Activated CD4-positive, alpha-beta T cell treated with anti-CD3 and anti-CD28 coated beads, Interleukin-2, amount 50 U/mL, for 16 hours (primary cell): ENCODE measurements at regions not wholly inside any gene's neighbourhood (a gene's known extent, or its start where the extent isn't known, plus 50 kb on each side); places are given as distances from the start of the nearest gene placed in this dataset.
"Not testable (repeated sequence)": the region's sequence is repeated elsewhere in the genome, so short reads cannot be mapped to it uniquely, and the experiment has no call there.

Experiments used
- DNase-seq: peaks from one replicate; pipeline ENCODE4 v3.0.0-alpha.2; 2020

GRCh38 chr3:525415-525814 is 328.9 kb downstream of the CHL1 start:
- DNase-seq, result no peak

- no peak for DNase-seq
These were observed 339.2 kb downstream of the CHL1 start for GRCh38 chr3:535566-536416.

- DNase-seq, result no peak
These were observed 339.9 kb downstream of the CHL1 start for GRCh38 chr3:536417-536813.

- no peak for DNase-seq
These were observed 344.7 kb downstream of the CHL1 start for GRCh38 chr3:541062-541801.

DNA sequence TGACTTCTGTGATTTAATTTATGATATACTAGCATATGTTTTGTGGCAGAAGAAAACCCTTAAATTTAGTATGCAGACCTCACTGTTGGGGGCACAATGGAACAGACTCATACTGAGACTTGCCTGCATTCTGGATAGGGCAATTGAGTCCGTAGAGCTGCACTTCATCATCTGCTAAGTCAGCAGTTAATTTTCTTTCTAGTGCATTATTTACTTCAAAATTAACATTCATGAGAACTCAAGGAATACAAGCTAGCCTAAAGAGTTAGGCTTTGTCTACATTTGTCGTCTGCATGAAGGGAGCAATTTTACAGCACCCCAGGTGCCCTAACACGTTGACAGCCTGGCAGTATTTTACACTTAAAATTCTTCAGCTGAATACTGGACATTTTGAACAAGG is 345.5 kb downstream of the CHL1 start:
- DNase-seq, result no peak

GRCh38 chr3:549636-550035 is 353.1 kb downstream of the CHL1 start:
- no peak for DNase-seq

- no peak for DNase-seq
These were observed 353.9 kb downstream of the CHL1 start for GRCh38 chr3:550471-550870.

- DNase-seq, result no peak
These were observed 361.4 kb downstream of the CHL1 start for GRCh38 chr3:557972-558371.

DNA sequence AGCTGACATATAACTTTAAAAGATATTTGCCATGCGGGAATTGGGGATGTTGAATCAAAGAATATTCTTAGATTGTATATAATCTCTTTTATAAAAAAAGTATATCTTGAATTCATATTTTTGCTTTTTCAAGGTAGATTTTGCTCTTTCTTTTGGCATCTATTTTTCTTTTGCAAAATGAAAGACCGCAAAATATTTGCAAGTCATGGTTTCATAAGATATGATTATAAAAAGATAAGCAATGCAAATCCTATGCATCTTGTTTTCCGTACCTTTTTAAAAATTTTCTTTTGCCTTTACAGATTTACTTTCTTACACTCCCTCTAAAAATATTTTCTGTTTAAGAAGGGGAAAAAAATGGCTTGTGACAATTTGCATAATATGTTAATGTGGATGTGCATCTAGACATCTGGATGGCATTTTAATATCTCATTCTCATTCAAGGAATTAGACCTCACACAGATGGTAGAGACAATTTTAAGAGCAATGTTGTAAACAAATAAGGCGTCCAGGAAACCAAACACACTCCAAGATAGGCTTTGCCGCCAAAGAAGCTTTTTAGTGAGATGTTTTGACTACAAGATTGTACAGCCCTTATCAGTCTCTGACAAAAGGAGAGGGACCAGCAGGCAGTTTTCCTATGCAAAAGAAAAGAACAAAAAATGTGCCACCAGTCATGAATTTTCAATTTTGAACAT is 371.1 kb downstream of the CHL1 start:
- no peak for DNase-seq

DNA sequence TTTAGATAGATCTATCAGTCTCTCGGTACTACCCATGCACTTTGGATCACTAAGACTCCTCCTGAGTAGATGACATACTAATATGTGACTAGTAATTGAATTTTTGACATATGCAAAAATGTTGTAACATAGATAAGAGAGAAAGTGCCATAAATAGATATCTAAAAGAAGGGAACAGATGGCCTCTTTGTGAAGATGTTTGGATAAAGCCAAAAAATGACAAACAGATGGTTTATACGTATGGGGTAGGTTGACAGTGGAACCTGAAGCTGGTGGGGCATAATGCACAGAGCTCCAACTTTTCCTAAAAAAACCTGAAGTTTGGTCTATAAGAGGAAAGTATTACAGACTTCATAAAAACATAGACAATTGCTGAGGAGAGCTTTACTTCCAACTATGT is 383.0 kb downstream of the CHL1 start:
- not testable (repeated sequence) for DNase-seq

DNA sequence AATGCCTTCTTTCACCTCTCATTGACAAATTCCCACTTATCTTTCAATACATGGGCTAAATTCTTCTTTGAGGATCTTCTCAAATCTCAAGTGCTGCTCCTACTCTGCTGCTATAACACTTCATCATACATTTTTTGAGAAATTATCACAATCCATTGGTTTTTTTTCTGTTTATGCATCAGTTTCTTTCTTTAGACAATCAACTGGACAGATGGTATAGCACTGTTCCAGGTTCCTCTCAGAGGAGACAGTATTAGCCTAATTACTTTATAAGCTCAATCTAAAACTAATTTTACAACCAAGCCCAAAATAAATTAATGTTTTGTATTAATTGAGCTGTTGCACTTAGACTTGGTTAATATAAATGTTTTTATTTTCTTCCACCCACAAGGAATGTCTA is 392.5 kb downstream of the CHL1 start:
- not testable (repeated sequence) for DNase-seq

GRCh38 chr3:597304-597703 is 400.7 kb downstream of the CHL1 start:
- DNase-seq, result peak; percentile 8

DNA sequence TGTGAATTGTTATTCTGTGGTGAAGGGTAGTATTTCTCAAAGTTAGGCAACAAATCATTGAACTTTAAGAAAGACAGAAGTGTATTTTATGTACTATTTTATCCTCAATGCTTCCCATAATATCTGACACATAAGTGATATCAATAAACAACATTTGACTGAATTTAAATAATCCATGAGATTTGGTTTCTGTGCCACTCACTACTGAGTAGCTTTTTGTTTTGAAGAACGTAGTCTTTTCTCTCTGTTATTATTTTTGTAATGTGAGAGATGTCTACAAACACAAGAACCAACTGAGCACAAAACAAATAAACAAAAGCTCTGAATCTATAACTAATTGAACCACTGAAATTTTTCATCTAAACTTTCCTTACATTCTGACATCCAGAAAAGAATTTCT is 401.2 kb downstream of the CHL1 start:
- not testable (repeated sequence) for DNase-seq

GRCh38 chr3:607480-607879 is 410.9 kb downstream of the CHL1 start:
- DNase-seq, result not testable (repeated sequence)

GRCh38 chr3:621714-622113 is 425.2 kb downstream of the CHL1 start:
- DNase-seq, result no peak

DNA sequence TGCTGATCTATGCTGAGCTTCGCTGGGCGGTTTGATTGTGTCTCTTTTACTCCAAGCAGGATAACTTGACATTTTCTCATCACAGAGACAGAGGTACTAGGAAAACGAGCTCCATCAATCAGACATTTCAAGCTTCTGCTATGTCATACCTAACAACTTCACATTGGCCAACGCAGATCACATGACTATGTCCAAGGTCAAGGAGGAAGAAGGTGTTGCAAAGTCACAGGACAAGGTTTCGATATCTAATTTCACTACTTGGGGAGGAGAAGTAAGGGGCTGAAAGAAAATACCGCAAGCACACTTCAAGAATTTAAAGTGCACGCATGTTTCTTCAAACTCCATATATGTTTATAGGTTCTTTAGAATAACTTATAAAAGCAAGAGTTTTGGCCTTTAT is 425.8 kb downstream of the CHL1 start:
- no peak for DNase-seq

DNA sequence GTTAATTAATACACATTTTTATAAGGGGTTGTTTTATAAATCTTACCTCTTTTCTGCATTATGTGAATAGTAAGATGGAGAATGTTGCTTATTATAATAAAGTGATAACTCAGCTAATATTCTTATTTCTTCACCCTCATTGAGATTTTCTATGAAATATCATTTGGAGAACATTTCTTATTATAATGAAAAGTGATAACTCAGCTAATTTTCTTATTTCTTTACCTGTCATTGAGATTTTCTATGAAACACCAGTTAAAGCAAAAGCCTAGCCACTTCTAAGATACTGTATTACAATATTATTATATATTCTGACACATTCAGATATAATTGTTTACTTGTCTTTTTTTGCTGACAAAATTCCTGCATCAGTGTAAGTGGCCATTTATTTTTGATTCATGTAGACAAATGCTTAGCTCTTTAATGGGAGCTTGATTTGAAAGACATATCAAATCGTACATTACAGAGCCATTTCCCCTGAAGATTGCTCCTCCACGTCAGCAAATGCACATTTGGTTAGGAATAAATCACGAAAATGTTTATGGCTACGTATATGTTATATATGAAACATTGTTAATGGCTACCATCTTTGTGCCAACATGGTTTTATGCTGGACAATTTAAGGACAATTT is 427.5 kb downstream of the CHL1 start:
- DNase-seq, result no peak

- DNase-seq, result peak; percentile 52
These were observed 436.1 kb downstream of the CHL1 start for GRCh38 chr3:632571-633170.

- DNase-seq, result no peak
These were observed 437.9 kb downstream of the CHL1 start for GRCh38 chr3:634511-634910.

DNA sequence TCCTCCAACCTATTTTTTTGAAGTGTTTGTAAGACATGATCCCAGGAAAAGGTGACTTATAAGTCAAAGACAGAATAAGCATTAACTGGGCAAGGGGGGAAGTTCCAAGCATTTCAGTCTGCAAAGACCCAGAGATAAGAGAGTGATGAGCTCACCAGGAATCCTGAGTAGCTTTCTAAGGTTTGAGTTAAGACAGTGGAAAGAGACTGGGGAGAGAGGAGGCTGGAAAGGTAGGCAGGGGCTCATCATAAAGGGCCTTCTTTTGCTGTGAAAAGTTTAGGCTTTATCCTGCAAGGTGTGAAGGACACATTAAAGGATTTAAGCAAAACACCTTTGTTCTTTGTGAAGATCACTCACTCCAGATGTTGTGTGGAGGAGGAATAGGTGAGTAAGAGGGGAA is 438.8 kb downstream of the CHL1 start:
- no peak for DNase-seq

- DNase-seq, result no peak
These were observed 446.8 kb downstream of the CHL1 start for GRCh38 chr3:643376-643775.

- no peak for DNase-seq
These were observed 437.0 kb upstream of the CNTN6 start for GRCh38 chr3:655824-656223.

GRCh38 chr3:661356-661755 is 431.5 kb upstream of the CNTN6 start:
- DNase-seq, result no peak
